ENCODE measurements at regions not wholly inside any gene's neighbourhood (a gene's known extent, or its start where the extent isn't known, plus 50 kb on each side); places are given as distances from the start of the nearest gene placed in this dataset.

DNA sequence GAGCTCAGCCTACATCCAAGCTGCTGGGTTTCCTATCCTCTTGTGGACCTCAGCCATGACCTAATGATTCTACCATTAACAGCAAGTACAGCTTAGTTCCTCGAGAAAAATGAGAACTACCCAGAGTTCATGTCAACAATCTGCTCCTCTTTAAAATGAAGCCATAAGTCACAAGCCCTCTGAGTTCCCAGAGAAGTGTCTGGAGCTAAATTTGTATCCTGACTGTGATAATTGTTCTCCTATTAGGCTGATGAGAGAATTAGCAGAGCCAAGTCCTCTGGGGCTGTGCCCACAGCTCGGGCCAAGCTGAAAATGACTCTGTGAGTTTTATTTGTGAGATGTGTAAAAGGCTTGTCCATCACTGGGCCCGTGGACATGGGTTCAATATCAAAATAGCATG, 145.1 kb upstream of the SMIM23 start:
- Histone ChIP-seq H3K27me3 (ENCODE audit: insufficient read depth, low read length) (no peaks in the 10 kb centered on the region), H3K27ac (ENCODE audit: low read depth, low read length, poor library complexity, severe bottlenecking) (no peak overlapping the region), H4K20me1 (ENCODE audit: insufficient read depth, low read length) (no peaks in the 10 kb centered on the region), H3K4me1 (ENCODE audit: insufficient read depth, low read length, severe bottlenecking) (no peaks in the 10 kb centered on the region), H3K9ac (ENCODE audit: low read length) (no peak overlapping the region), H3K36me3 (ENCODE audit: insufficient read depth, low read length) (no peaks in the 10 kb centered on the region), H3K79me2 (ENCODE audit: insufficient read depth, low read length) (no peaks in the 10 kb centered on the region), H2AFZ (ENCODE audit: low read length) (no peak overlapping the region), H3K4me3 (ENCODE audit: low read depth, low read length, poor library complexity, severe bottlenecking) (no peak overlapping the region), H3K9me3 (ENCODE audit: low read length) (no peaks in the 10 kb centered on the region), H3F3A (ENCODE audit: insufficient read depth, low read length) (no peaks in the 10 kb centered on the region), H3K4me2 (ENCODE audit: low read length) (no peak overlapping the region), H3K9me2 (ENCODE audit: low read depth, low read length) (no peaks in the 10 kb centered on the region)
- TF ChIP-seq EZH2 (IDR thresholded peaks at IDR 0.05; ENCODE audit: borderline replicate concordance, low read length), result no peak
- TF ChIP-seq, protein P1, sequence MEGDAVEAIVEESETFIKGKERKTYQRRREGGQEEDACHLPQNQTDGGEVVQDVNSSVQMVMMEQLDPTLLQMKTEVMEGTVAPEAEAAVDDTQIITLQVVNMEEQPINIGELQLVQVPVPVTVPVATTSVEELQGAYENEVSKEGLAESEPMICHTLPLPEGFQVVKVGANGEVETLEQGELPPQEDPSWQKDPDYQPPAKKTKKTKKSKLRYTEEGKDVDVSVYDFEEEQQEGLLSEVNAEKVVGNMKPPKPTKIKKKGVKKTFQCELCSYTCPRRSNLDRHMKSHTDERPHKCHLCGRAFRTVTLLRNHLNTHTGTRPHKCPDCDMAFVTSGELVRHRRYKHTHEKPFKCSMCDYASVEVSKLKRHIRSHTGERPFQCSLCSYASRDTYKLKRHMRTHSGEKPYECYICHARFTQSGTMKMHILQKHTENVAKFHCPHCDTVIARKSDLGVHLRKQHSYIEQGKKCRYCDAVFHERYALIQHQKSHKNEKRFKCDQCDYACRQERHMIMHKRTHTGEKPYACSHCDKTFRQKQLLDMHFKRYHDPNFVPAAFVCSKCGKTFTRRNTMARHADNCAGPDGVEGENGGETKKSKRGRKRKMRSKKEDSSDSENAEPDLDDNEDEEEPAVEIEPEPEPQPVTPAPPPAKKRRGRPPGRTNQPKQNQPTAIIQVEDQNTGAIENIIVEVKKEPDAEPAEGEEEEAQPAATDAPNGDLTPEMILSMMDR (IDR thresholded peaks at IDR 0.05; ENCODE audit: low read length), result no peak

DNA sequence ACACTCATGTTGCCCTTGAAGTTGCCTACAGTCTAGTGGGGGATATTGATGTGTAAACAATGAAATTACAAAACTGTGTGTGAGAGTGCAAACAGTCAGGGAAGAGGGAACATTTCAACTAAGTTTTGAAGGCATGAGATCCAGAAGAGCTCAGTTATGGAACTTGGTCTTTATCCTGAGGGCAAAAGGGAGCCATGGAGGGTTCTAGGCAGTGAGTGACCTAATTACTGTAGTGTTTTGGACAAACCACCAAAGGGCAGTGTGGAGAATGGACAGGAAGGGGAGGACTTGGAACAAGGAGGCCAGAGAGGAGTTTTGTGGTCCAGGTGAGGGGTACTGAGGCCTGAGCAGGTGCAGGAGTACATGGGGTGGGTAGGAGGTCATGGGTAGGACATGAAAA, 143.7 kb upstream of the SMIM23 start:
- H3K79me2 ChIP-seq (ENCODE audit: insufficient read depth, low read length), result no peaks in the 10 kb centered on the region
- no peaks in the 10 kb centered on the region for H3F3A ChIP-seq (ENCODE audit: insufficient read depth, low read length)
- H3K4me1 ChIP-seq (ENCODE audit: insufficient read depth, low read length, severe bottlenecking), result no peaks in the 10 kb centered on the region
- H3K4me2 ChIP-seq (ENCODE audit: low read length), result no peak overlapping the region
- no peak overlapping the region for H3K9ac ChIP-seq (ENCODE audit: low read length)
- H3K9me3 ChIP-seq (ENCODE audit: low read length), result no peaks in the 10 kb centered on the region
- H2AFZ ChIP-seq (ENCODE audit: low read length), result no peak overlapping the region
- 0 out of 2 replicates have a peak, but pooled peaks cover 4% of the 10 kb centered on the region for H3K27me3 ChIP-seq (ENCODE audit: insufficient read depth, low read length)
- H4K20me1 ChIP-seq (ENCODE audit: insufficient read depth, low read length), result no peaks in the 10 kb centered on the region
- no peaks in the 10 kb centered on the region for H3K9me2 ChIP-seq (ENCODE audit: low read depth, low read length)
- H3K27ac ChIP-seq (ENCODE audit: low read depth, low read length, poor library complexity, severe bottlenecking), result no peak overlapping the region
- TF ChIP-seq, protein P1 (IDR thresholded peaks at IDR 0.05; ENCODE audit: low read length), result no peak
- no peak for TF ChIP-seq EZH2 (IDR thresholded peaks at IDR 0.05; ENCODE audit: borderline replicate concordance, low read length)
- H3K36me3 ChIP-seq (ENCODE audit: insufficient read depth, low read length), result no peaks in the 10 kb centered on the region
- H3K4me3 ChIP-seq (ENCODE audit: low read depth, low read length, poor library complexity, severe bottlenecking), result no peak overlapping the region

DNA sequence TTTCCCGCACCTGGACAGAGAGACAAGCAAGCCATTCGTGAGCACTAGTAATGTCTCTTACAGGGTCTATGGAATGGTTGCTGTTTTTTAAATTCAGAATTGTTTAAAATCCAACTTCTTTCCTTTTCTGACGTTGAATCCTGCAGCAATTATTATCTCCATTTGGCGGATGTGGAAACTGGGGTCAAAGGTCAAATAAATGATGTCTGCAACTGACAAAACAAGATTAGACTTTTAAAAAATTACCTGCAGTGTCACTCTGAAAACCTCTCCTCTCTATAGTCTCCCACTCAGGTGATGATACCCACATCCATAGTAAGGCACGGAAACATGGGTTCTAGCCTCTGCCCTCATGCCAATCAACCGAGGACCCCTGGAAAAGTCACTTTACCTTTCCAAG, 142.7 kb upstream of the SMIM23 start:
- H3F3A ChIP-seq (ENCODE audit: insufficient read depth, low read length), result no peaks in the 10 kb centered on the region
- H3K36me3 ChIP-seq (ENCODE audit: insufficient read depth, low read length), result no peaks in the 10 kb centered on the region
- H3K9ac ChIP-seq (ENCODE audit: low read length), result no peak overlapping the region
- no peaks in the 10 kb centered on the region for H4K20me1 ChIP-seq (ENCODE audit: insufficient read depth, low read length)
- TF ChIP-seq EZH2 (IDR thresholded peaks at IDR 0.05; ENCODE audit: borderline replicate concordance, low read length), result no peak
- no peaks in the 10 kb centered on the region for H3K9me3 ChIP-seq (ENCODE audit: low read length)
- no peaks in the 10 kb centered on the region for H3K9me2 ChIP-seq (ENCODE audit: low read depth, low read length)
- H3K27me3 ChIP-seq (ENCODE audit: insufficient read depth, low read length), result 0 out of 2 replicates have a peak, but pooled peaks cover 4% of the 10 kb centered on the region
- no peak overlapping the region for H3K4me2 ChIP-seq (ENCODE audit: low read length)
- no peak overlapping the region for H2AFZ ChIP-seq (ENCODE audit: low read length)
- H3K4me3 ChIP-seq (ENCODE audit: low read depth, low read length, poor library complexity, severe bottlenecking), result no peak overlapping the region
- H3K27ac ChIP-seq (ENCODE audit: low read depth, low read length, poor library complexity, severe bottlenecking), result no peak overlapping the region
- no peaks in the 10 kb centered on the region for H3K79me2 ChIP-seq (ENCODE audit: insufficient read depth, low read length)
- H3K4me1 ChIP-seq (ENCODE audit: insufficient read depth, low read length, severe bottlenecking), result no peaks in the 10 kb centered on the region

DNA sequence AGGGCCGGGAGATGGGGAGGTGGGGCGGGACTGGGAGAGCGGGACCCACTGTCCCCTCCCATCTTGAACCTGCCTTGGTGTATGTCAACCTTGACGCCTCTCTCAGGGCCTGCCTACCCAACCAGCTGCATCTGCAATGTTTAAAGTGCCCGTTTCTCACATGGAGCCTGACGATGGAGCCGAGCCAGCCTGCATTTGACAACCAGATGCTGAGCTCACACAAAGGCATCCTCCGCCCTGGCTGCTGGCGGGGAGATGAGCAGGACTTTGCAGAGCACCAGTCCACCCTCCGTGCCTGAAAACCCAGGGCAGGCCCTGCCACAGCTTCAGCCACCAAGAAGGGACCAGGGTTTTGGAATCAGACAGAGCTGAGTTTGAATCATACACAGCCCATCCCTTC, 141.1 kb upstream of the SMIM23 start:
- TF ChIP-seq, protein P1 (IDR thresholded peaks at IDR 0.05; ENCODE audit: low read length), result no peak
- no peak for TF ChIP-seq EZH2 (IDR thresholded peaks at IDR 0.05; ENCODE audit: borderline replicate concordance, low read length)
- H3K79me2 ChIP-seq (ENCODE audit: insufficient read depth, low read length), result no peaks in the 10 kb centered on the region
- H3K4me1 ChIP-seq (ENCODE audit: insufficient read depth, low read length, severe bottlenecking), result no peaks in the 10 kb centered on the region
- no peak overlapping the region for H3K9ac ChIP-seq (ENCODE audit: low read length)
- no peaks in the 10 kb centered on the region for H3K36me3 ChIP-seq (ENCODE audit: insufficient read depth, low read length)
- no peaks in the 10 kb centered on the region for H3K9me2 ChIP-seq (ENCODE audit: low read depth, low read length)
- H3K27ac ChIP-seq (ENCODE audit: low read depth, low read length, poor library complexity, severe bottlenecking), result no peak overlapping the region
- no peak overlapping the region for H3K4me3 ChIP-seq (ENCODE audit: low read depth, low read length, poor library complexity, severe bottlenecking)
- H2AFZ ChIP-seq (ENCODE audit: low read length), result no peak overlapping the region
- no peaks in the 10 kb centered on the region for H3K9me3 ChIP-seq (ENCODE audit: low read length)
- no peak overlapping the region for H3K4me2 ChIP-seq (ENCODE audit: low read length)
- 0 out of 2 replicates have a peak, but pooled peaks cover 4% of the 10 kb centered on the region for H3K27me3 ChIP-seq (ENCODE audit: insufficient read depth, low read length)
- H3F3A ChIP-seq (ENCODE audit: insufficient read depth, low read length), result no peaks in the 10 kb centered on the region
- no peaks in the 10 kb centered on the region for H4K20me1 ChIP-seq (ENCODE audit: insufficient read depth, low read length)
